Prostate gland (tissue), 2 donors: ENCODE measurements at regions not wholly inside any gene's neighbourhood (a gene's known extent, or its start where the extent isn't known, plus 50 kb on each side); places are given as distances from the start of the nearest gene placed in this dataset.

Source experiments
- DNase-seq: peaks from one replicate; pipeline ENCODE4 v3.0.0-alpha.2; 2019; ENCODE audit warnings: low spot score
- H3K27ac ChIP-seq, 2 donors: fragments of 200-600 bp; sonication (generic); 2 replicates each; pipeline ENCODE4 v1.5.1; 2017 to 2019
- H3K27me3 ChIP-seq: fragments of 200-600 bp; sonication (generic); replicated peaks from 2 replicates; pipeline ENCODE4 v1.5.1; 2019; ENCODE audit not compliant: insufficient read depth
- H3K36me3 ChIP-seq, 2 donors: fragments of 200-600 bp; sonication (generic); 1 replicate in 1 of 2; 2 replicates in 1 of 2; pipeline versions ENCODE4 v1.5.1 to v1.8.1; 2017 to 2019
- H3K4me1 ChIP-seq: fragments of 200-600 bp; sonication (generic); replicated peaks from 2 replicates; pipeline ENCODE4 v1.5.1; 2019
- H3K4me3 ChIP-seq, 2 donors: fragments of 200-600 bp; sonication (generic); 2 replicates each; pipeline ENCODE4 v1.5.1; 2017 to 2019
- H3K9me3 ChIP-seq: fragments of 200-600 bp; sonication (generic); 2 replicates; pipeline ENCODE4 v1.5.1; 2017
- POLR2A ChIP-seq: fragments of 450-650 bp; IDR thresholded peaks from one replicate; pipeline ENCODE4 v1.6.1; 2016; ENCODE audit warnings: antibody characterized with exemption, mild to moderate bottlenecking
- POLR2AphosphoS5 ChIP-seq: sonication (generic); formaldehyde crosslinking; IDR thresholded peaks from one replicate; pipeline ENCODE4 v1.6.1; 2017; ENCODE audit warnings: antibody characterized with exemption
- WGBS: methylation state at CpG from one replicate; pipeline ENCODE4 v1.1.5; 2018; 5-methylcytosine and 5-hydroxymethylcytosine counted together
- intact Hi-C: fragments of 100-400 bp; cut with DNase I; formaldehyde crosslinking; loops from one replicate; pipeline ENCODE4 v1.14.2; 2022
- TF ChIP-seq, protein P1 (sequence below), 4 experiments: fragments of 200-600 bp in 2 of 4; fragments of 450-650 bp in 2 of 4; sonication (generic) in 2 of 4; IDR thresholded peaks; 1 replicate in 3 of 4; 2 replicates in 1 of 4; pipeline ENCODE4 v1.5.1; 2016 to 2019; ENCODE audit warnings: antibody characterized with exemption in 4 of 4, mild to moderate bottlenecking in 2 of 4, moderate library complexity in 2 of 4

DNA sequence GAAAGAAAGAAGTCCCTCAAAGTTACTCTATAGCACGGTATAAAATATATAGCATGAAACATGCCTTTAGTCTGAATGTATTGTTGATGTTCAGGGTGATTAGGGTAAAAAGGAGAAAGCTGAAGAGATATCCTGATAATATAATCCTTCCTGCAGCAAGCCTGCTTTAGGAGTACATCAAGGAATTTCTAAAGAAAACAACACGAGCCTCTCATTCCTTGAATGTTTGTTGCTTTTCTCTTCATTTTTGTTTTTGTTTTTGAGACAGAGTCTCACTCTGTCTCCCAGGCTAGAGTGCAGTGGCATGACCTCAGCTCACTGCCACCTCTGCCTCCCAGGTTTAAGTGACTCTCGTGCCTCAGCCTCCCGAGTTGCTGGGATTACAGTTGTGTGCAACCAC, 79.1 kb downstream of the CD164 start:
- WGBS = 87% methylated on average over 4 of the region's 4 CpGs
- TF ChIP-seq, protein P1, sequence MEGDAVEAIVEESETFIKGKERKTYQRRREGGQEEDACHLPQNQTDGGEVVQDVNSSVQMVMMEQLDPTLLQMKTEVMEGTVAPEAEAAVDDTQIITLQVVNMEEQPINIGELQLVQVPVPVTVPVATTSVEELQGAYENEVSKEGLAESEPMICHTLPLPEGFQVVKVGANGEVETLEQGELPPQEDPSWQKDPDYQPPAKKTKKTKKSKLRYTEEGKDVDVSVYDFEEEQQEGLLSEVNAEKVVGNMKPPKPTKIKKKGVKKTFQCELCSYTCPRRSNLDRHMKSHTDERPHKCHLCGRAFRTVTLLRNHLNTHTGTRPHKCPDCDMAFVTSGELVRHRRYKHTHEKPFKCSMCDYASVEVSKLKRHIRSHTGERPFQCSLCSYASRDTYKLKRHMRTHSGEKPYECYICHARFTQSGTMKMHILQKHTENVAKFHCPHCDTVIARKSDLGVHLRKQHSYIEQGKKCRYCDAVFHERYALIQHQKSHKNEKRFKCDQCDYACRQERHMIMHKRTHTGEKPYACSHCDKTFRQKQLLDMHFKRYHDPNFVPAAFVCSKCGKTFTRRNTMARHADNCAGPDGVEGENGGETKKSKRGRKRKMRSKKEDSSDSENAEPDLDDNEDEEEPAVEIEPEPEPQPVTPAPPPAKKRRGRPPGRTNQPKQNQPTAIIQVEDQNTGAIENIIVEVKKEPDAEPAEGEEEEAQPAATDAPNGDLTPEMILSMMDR (IDR thresholded peaks at IDR 0.05) = no peak
- TF ChIP-seq POLR2A (no peak), POLR2AphosphoS5 (no peak)
- DNase-seq = no peak
- Histone ChIP-seq H3K27me3 (no peaks in the 10 kb centered on the region), H3K4me3 (no peak overlapping the region), H3K9me3 (no peaks in the 10 kb centered on the region), H3K4me1 (no peaks in the 10 kb centered on the region), H3K27ac (no peak overlapping the region), H3K36me3 (no peaks in the 10 kb centered on the region)
- intact Hi-C loops = no loop called here

DNA sequence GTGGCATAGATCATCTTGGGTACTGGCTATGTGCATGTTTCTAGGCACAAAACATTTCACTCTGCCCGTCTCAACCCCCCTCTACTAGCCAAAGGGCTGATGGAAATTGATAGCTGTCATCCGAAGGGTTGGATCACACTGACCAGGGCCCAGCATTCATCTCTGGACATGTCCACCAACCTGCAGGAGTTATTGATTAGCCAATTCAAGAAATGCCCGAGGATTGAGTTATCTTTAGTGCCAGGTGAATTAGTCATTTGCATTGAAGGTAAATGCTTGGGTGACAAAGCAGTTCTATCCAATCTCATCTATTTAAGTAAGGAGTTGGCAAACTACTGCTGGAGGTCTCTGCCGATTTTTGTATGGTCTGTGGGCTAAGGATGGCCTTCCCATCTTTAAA, 80.1 kb downstream of the CD164 start:
- Histone ChIP-seq H3K27me3 (no peaks in the 10 kb centered on the region), H3K4me3 (no peak overlapping the region), H3K36me3 (no peaks in the 10 kb centered on the region), H3K27ac (no peak overlapping the region), H3K4me1 (no peaks in the 10 kb centered on the region), H3K9me3 (no peaks in the 10 kb centered on the region)
- no peak for DNase-seq
- intact Hi-C loops = no loop called here
- TF ChIP-seq, protein P1 (IDR thresholded peaks at IDR 0.05) = no peak
- TF ChIP-seq POLR2AphosphoS5 (no peak), POLR2A (no peak)
- 93% methylated on average over 4 of the region's 4 CpGs for WGBS

DNA sequence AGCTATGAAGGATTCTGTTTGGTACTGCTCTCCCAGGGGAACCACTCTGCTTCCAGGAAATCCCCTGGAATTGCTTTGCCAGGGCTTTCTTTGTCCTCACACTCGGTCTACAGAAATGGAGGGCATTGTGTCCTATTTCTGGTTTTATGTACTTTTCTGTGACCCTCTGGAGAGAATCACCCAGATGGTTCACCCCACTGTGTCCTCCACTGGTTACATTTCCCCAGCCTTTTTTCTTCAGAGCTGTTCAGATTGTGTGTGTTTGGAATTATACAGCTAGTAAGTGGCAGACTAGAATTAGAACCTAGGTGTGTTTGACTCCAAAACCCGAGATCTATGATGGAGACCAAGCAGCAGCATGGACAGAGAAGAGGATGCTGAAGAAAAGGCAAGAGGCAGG, 80.8 kb downstream of the CD164 start:
- no peaks in the 10 kb centered on the region for H3K27me3 ChIP-seq
- H3K27ac ChIP-seq = peak overlapping the region in 1 of 2 donors; percentile 31
- H3K36me3 ChIP-seq = no peaks in the 10 kb centered on the region
- no peak for DNase-seq
- no peak overlapping the region for H3K4me3 ChIP-seq
- 63% methylated on average over 2 of the region's 2 CpGs for whole genome bisulfite sequencing
- intact Hi-C loops = loop anchor here (2.0 kb wide), 1 partner anchor 81 kb away; the partner anchor contains the start of gene CD164
- no peaks in the 10 kb centered on the region for H3K9me3 ChIP-seq
- TF ChIP-seq, protein P1 (IDR thresholded peaks at IDR 0.05) = no peak
- no peak for TF ChIP-seq POLR2AphosphoS5
- no peak for TF ChIP-seq POLR2A
- H3K4me1 ChIP-seq = no peaks in the 10 kb centered on the region

DNA sequence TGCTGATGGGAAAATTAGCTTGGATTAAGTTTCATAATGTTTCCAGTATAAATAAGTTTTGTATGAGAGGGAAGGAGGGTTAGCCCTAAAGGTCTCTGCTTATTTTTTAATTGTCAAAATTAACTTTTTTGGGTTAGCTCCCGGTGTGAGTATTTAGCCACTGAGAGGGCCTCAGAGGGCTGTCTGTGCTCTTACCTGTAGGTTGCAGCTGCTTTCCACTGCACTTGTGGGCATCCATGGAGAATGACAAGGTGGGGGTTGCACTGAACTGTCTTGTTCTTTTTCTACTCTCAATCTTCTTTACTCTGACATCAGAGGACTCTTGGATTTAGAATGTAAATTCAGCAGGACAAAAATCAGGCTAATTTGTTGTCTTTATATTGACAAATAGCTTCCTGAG, 81.4 kb downstream of the CD164 start:
- peak overlapping the region; percentile 31 to 33 for H3K27ac ChIP-seq
- H3K4me3 ChIP-seq = no peak overlapping the region
- no peaks in the 10 kb centered on the region for H3K4me1 ChIP-seq
- DNase-seq = no peak
- 74% methylated on average over 1 of the region's 1 CpG for WGBS
- intact Hi-C loops = loop anchor here (2.0 kb wide), 1 partner anchor 82 kb away; the partner anchor contains the start of gene CD164
- H3K9me3 ChIP-seq = no peaks in the 10 kb centered on the region
- no peaks in the 10 kb centered on the region for H3K36me3 ChIP-seq
- TF ChIP-seq POLR2AphosphoS5 = no peak
- TF ChIP-seq POLR2A = no peak
- TF ChIP-seq, protein P1 (IDR thresholded peaks at IDR 0.05) = no peak
- no peaks in the 10 kb centered on the region for H3K27me3 ChIP-seq

DNA sequence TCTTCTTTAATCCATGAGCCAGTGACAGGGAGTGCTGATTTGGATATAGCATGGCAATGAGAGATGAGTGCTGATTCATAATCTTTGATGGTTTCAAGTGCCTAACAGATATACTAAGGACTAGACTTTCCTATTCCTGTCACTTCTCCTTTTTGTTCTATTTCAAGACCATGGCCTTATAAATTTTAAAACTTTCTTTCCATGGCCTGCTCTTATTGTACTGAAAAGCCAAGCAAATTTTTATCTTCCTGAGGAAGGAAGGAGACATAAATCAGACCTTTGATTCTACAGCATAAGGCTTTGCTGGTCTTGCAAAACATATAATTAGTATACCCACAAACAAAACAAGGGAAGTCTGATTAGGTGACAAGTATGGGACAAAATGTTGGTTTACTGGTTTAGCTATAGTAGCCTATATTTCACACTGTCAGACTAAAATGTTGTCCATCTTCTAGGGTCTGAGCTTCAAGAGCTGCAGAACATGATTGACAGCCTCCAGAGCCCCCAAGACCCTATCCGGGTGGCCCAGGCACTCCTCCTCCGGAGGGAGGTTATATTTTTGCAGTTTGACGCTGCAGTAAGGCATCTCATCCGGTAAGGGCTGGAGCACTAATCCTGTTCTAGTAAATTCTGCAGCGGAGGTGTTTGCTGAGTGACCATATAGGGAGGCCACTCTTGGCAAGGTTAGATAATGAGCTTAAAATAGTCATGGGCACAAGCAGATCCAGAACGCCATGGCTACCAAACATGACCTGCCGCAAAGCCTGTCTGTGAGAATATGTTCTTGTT, 82.3 kb downstream of the CD164 start:
- no peaks in the 10 kb centered on the region for H3K36me3 ChIP-seq
- peak overlapping the region; percentile 31 to 33 for H3K27ac ChIP-seq
- WGBS = 53% methylated on average over 7 of the region's 7 CpGs
- no peaks in the 10 kb centered on the region for H3K9me3 ChIP-seq
- no peaks in the 10 kb centered on the region for H3K4me1 ChIP-seq
- TF ChIP-seq POLR2A = no peak
- peak; percentile 55 for TF ChIP-seq POLR2AphosphoS5
- intact Hi-C loops = loop anchor here (2.0 kb wide), 1 partner anchor 83 kb away; the partner anchor contains the start of gene CD164
- no peak overlapping the region for H3K4me3 ChIP-seq
- H3K27me3 ChIP-seq = no peaks in the 10 kb centered on the region
- DNase-seq = peak; percentile 24
